GM11168 (cell line): ENCODE measurements at regions not wholly inside any gene's neighbourhood (a gene's known extent, or its start where the extent isn't known, plus 50 kb on each side); places are given as distances from the start of the nearest gene placed in this dataset.
"Not testable (repeated sequence)": the region's sequence is repeated elsewhere in the genome, so short reads cannot be mapped to it uniquely, and the experiment has no call there.

Source experiments
- in situ Hi-C: fragments of 300-500 bp; cut with MboI; formaldehyde crosslinking; loops from one replicate; pipeline ENCODE4 v1.12.0; 2022; ENCODE audit warnings: low sequenced_read_pairs; ENCODE audit not compliant: unreplicated experiment

GRCh38 chr4:10388146-10388545 lies 69.1 kb downstream of the ZNF518B start:
- in situ Hi-C loops: not testable (repeated sequence)

DNA sequence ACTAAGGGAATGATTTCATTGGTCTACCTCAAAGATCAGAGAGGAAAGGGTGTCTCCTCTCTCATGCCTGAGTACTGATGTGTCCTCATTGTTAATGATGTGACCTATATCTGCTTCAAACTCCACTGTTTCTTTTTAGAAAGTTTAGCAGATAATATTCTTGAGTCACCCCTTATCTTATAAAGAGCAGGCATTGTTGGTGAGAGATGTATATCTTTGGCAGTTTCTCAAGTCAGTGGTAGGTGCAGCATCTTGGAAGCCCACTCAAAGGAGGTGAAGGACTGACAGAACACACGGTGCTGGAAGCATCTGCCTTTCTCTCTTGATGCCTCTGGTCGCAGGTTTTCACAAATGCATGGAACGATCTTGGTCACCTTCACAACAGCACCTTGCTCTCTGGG lies 71.2 kb downstream of the ZNF518B start:
- in situ Hi-C loops: no loop called here

GRCh38 chr4:10384974-10385373 lies 72.3 kb downstream of the ZNF518B start:
- in situ Hi-C loops: no loop called here

- in situ Hi-C loops: no loop called here
Measured at GRCh38 chr4:10383417-10383816, 73.8 kb downstream of the ZNF518B start.

GRCh38 chr4:10382171-10382570 lies 75.1 kb downstream of the ZNF518B start:
- in situ Hi-C loops: not testable (repeated sequence)

DNA sequence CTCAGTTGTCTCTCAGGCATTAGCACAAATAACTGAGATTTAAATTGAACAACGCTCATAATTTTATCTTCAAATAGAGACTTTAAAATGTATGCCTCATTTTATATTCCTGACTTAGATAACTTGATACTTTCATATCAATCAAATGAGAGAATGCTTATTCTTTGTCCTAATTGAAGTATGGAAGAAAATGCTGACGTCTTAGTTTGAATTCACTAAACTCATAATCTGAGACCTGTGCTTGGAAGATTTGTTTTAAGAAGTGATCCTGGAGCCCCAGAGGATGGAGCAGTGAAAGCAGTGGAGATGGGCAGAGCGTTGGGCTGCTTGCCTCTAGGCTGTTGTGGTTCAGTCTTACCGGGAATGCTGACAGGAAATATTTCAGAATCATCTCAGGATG lies 76.1 kb downstream of the ZNF518B start:
- in situ Hi-C loops: no loop called here

GRCh38 chr4:10380735-10381134 lies 76.5 kb downstream of the ZNF518B start:
- in situ Hi-C loops: no loop called here

GRCh38 chr4:10371869-10372471 lies 85.3 kb downstream of the ZNF518B start:
- in situ Hi-C loops: no loop called here

- in situ Hi-C loops: no loop called here
Measured at GRCh38 chr4:10371121-10371520, 86.1 kb downstream of the ZNF518B start.

DNA sequence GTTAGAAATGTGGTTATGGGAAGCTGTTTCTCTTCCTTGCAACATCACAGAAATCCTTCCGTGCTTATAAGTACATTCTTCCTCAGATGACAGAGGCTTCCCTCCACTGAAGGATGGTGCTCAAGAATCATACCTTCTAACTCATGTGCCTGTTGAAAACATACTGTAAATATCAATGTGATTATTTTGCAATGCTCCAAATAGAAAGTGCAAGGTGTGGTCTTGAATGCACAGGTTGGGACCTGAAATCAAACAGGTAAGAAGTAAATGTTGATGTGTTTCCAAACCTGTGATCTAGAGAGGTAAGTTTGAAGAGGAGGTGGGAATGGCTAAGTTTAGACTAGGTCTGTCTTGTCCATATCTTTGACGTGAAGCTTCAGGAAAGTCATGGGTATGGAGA lies 87.7 kb downstream of the ZNF518B start:
- in situ Hi-C loops: no loop called here

DNA sequence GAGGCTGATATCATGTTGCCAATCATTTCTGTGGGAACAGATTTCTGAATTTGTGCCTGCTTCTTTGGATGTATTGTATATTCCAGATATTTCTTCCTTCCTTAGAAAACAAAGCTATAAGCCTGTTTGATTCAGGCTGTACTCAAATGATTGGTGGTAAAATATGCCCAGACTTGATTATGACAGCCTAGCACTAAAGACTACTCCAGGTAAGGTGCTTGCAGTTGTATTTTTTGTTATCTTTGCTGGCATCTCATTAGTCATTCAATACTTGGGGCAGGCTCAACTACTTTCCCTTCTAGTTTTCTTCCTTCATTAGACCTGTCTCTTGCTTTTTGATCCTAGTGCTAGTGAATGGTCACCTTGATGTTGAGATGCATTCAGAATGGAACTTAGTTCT lies 90.6 kb downstream of the ZNF518B start:
- in situ Hi-C loops: no loop called here

DNA sequence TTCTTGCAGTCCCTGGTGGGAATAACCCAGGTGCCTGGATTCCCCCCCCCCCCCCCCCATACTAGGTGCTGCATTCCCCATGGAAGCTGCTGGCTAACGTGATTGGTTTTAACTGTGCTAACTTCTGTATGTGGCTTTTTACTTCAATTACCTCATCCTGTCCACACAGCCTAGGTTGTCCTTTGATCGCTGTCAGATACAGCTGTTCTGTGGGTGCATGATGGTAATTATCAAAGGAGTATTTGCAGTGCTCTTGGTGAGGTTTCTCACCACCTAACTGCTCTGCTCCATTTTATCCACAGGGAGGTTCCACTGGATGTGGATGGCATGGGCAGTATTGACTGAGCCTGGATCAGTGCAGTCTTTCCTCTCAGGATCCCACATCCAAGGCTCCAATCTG lies 93.0 kb downstream of the ZNF518B start:
- in situ Hi-C loops: no loop called here

- in situ Hi-C loops: no loop called here
Measured at GRCh38 chr4:10354746-10355145, 102.5 kb downstream of the ZNF518B start.

- in situ Hi-C loops: no loop called here
Measured at GRCh38 chr4:10354225-10354624, 103.0 kb downstream of the ZNF518B start.

DNA sequence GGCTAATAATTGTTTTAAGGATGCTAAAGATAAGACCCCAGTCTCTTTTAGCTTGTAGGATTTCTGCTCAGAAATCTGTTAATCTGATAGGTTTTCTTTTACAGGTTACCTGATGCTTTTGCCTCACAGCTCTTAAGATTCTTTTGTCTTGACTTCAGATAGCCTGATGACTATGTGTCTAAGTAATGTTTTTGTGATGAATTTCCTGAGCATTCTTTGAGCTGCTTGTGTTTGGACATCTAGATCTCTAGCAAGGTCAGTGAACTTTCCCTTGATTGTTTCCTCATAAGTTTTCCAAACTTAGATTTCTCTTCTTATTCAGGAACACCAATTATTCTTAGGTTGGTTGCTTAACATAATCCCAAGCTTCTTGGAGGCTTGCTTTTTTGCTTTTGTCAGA lies 104.1 kb downstream of the ZNF518B start:
- in situ Hi-C loops: no loop called here

- in situ Hi-C loops: no loop called here
Measured at GRCh38 chr4:10348241-10348640, 109.0 kb downstream of the ZNF518B start.

DNA sequence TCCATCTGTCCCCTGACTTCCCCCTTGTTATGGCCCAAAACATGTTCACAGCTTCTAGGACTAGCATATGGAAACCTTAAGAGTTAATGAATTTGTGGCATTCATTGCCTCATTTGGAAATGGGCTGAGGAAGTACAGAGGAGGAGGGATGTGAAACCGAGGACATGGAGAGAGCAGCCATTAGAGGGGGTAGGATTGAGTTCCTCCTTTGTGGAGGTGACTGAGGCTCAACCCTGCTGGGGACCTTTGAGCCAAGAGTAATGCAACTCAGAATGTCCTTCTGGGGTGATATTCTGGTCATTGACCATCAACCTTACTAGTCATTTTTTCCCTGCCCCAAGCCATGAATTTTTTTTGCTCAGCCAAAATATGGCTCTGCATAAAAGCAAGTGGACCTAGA lies 109.4 kb downstream of the ZNF518B start:
- in situ Hi-C loops: no loop called here

DNA sequence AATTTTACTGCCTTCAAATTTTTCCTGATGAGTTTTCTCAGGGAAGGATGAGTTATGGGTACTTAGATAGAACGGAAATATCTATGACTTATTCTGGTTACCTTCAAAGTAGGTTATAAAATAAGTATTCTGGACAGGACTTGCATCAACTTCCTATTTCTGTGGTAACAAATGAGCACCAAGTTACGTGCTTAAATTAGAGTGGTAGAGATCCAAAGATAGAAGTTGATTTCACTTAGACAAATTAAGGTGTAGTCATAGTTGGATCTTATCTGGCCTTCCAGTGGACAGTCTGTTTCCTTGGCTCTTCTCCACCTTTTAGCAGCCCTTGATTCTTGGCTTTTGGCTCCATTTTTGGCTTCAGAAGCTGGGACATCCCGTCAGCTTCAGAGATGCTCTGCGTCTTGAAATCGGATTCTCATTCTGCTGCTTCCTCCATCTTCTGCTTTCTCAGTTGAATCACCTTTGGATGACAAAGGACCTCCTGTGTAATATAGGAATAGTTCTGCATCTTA lies 109.9 kb downstream of the ZNF518B start:
- in situ Hi-C loops: no loop called here

DNA sequence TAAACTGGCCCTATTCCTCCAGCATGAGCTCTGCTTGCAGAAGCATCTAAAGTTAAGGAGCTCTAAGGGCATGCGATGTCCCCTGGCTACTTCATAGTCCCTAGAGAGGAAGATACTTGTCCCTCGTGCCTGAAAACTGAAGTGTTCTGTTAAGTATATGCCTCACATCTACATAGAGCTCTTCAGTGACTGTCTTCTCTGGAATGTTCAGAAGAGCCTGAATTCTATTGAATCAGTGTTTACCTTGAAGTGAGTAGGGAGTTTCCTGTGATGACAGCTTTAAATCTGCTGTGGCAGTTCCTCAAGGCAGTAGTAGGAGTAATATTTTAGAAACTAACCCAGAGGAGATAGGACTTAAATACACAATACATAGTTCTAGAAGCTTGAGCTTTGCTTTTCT lies 111.2 kb downstream of the ZNF518B start:
- in situ Hi-C loops: no loop called here

DNA sequence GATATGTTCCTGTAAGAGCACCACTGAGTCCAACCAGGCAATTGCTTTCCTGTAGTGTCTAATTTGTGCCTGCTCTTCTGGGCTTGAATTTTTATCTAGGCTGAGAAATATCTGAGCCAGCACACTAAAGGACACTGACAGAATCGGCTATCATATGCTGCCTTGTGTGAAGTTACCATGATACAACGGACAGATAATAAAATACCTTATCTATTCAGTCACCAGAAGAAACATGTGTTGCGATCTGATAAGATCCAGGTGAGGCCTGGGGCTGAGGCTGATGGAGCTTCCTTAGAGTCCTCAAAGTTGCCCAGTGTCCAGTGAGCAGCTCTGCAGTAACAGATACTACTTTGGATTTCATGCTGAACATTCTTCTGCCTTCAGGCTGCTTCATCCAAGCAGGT lies 111.8 kb downstream of the ZNF518B start:
- in situ Hi-C loops: no loop called here

GRCh38 chr4:10344824-10345223 lies 112.4 kb downstream of the ZNF518B start:
- in situ Hi-C loops: no loop called here

- in situ Hi-C loops: no loop called here
Measured at GRCh38 chr4:10343656-10344055, 113.6 kb downstream of the ZNF518B start.

- in situ Hi-C loops: no loop called here
Measured at GRCh38 chr4:10342866-10343265, 114.4 kb downstream of the ZNF518B start.
